Stimulated activated CD4-positive, alpha-beta T cell treated with anti-CD3 and anti-CD28 coated beads, Interleukin-1b, Interleukin-23, amount 100 ng/mL, for 48 hours (primary cell): ENCODE measurements at regions not wholly inside any gene's neighbourhood (a gene's known extent, or its start where the extent isn't known, plus 50 kb on each side); places are given as distances from the start of the nearest gene placed in this dataset.

ENCODE experiments used
- DNase-seq: peaks from one replicate; pipeline ENCODE4 v3.0.0-alpha.2; 2020

DNA sequence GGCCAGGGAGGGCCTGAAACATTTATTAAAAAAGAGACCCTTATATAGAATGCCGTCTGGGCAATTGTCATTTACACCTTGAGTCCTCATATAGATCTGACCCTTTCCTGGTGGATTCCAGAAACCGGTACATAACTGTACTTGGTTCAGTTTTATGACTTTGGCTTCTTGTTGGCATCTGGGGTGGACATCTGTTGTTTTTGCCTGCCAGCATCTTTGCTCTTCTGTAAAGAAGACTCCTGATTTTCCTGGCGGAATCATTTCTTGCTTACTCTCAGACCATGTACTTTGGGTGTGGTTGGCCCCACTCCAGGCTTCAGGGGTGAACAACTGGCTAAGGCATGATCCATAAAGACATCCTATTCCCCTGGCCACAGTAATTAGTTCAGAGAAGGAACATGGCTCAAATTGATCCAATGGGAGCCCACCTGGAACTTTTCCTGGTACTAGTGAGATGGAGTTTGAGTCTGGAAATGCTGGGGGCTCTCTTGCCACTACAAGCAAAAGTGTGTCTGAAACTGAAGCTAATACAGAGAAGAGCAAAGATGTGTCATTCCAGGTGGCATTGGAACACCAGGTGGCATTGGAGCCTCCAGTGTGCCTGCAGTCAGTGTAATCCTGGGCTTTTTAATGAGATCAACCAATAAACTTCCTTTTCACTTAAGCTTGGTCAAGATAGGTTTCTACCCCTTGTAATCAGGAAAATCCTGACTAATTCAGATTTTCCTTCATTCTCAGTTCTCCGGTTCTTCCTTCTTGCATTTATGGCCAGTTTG is 332.5 kb upstream of the CAMK1G start:
- DNase-seq: no peak

DNA sequence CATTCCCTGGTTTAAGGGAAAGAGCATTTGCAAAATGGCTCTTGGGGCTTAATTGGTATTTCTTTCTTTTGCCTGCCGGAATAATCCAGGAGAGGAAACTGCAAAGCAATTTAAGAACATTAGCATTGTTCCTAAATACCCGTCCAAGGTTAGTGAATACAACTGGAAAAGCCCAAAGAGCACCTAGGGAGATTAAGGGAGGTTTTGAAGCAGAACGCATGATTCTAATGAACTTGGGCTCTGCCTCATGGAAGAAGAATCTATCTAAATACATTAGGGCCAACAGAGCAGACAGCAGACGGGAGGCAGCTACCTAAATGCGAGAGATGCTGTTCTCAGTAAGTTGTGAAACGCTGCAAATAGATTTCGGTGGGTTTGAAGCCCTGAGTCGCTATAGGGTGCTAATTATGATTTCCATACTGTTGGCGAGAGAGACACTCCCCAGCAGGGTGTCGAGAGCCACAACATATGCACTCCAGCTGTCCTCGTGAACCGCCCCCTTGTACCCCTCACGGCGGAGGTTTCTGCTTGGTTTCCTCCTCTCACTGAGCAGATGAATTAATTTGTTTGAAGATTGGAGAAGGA is 326.7 kb upstream of the CAMK1G start:
- DNase-seq: no peak

DNA sequence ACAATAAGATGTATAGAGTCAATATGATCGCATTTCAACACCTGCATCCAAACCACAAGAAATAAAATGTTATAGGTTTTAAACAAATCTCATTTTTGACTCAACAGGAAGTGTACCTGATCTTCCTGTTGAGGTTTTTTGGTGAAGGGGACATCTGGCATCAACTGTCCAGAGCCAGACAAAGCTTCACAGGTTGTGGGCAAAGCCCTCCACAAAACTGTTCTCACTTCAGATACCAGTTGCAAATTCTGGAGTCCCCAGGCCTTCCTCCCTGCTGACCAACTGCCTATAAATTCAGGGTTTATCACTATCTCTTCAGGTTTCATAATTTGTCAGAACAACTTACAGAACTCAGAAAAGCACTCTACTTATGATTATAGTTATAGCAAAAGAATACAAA is 326.1 kb upstream of the CAMK1G start:
- DNase-seq: no peak

DNA sequence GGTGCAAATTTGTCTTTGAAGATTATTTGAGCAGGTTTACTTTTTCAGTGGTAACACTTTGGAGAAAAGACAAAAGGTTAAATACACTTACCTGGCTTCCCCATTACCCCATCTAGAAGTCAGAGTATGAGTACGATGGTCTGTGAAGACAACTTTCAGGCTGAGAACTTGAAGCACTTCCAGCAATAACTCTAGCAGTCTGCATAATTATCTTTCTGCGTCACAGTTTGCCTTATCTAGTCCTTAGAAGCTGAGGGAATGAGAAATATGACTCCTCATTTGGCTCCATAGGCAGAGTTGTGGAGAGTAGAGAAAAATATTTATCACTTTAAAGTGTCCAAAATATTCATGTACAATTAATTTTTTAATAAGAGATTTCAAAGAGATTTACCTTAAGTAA is 323.4 kb upstream of the CAMK1G start:
- DNase-seq: no peak

DNA sequence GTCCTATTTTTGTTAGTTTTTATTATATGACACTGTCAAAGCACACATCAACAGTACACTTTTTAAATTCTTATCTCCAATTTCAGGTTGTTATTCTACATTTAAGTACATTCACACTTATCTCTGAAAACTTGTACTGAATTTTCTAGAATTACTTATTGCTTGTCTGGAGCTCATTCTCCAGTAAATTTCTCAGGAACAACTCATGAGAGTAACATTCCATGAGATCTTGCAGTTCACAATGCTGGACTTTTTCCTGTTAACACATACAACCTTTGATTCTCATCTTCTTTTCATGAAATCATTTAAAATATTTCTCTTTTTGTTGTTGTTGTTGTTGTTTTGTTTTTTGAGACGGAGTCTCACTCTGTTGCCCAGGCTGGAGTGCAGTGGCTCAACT is 320.9 kb upstream of the CAMK1G start:
- no peak for DNase-seq

DNA sequence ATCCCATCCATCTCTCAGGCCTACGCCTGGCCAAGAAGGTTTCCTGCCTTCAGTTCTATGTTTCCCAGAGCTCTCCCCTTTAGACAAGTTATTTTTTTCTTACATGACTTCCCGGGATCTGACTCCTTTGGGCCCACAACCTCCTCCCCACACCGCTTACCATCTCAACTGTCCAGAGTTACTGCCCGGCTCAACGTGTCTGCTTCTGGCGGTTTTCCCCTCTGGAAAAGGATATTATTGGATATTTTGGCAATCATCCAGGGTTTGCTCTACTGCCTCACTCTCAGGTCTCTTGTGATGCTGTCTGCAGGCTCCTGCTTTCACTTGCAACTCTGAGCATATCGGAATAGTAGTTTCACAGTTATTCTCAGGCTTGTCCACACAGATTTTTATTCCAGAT is 318.2 kb upstream of the CAMK1G start:
- no peak for DNase-seq

DNA sequence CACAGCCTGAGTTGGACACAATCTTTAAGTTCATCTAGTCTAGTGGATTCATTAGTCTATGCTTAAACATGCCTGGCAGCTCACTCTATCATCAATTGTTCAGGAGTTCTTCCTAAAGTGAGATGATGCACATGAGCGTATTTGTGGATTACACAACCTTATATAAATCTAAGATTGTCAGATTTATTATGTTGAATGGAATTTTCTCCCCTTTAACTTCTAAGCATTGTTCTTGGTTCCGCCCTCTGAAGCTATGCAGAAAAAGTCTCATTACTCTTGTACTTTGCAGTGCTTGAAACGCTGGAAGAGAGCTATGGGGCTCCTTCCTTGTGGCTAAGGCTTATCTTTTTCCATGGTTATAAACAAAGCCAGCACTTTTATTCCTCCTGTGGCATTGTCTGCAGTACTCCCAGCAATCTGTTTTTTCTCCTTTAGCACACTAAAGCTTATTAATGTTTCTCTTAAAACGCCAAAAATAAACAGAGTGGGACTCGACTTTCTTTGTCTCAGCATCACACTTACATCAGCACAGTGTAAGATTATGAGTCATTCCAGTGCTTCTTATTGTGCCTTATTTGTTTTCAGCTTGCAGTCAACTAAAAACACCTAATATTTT is 316.8 kb upstream of the CAMK1G start:
- no peak for DNase-seq

DNA sequence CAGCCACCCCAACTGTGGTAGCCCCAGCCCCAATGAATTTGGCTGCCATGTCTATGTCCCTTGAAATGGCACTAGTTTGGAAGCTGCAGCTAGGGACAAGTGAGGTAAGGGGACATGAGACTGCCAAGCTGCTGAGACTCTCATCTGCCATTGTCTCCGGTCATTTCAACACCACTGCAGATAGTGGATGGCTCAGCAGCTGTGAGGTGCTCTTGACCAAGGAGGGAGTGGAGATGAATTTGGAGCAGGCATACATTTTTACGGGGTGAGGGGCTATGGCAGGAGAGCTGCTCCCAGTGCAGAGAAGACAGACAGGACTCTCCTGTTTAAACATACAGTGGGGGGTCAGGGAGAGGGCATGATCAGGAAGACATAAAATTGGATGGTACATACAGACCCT is 315.5 kb upstream of the CAMK1G start:
- no peak for DNase-seq

DNA sequence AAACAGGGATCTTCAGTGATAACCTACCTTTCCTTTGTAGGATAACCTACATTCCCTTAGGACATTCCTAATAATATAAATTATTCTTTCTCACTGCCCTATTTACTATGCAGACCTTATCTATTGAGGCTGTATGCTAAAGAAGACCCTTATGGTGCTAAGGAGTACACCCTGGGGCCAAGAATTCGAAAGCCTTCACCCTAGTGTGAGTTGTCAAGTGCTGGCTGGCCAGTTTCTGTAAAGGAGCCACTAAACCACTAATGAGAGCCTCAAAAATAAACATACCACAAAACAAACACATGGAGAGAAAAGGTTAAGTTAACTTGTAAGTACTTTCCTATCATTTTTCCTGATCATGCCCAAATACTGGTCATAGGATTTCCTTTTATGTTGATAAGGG is 315.0 kb upstream of the CAMK1G start:
- no peak for DNase-seq

DNA sequence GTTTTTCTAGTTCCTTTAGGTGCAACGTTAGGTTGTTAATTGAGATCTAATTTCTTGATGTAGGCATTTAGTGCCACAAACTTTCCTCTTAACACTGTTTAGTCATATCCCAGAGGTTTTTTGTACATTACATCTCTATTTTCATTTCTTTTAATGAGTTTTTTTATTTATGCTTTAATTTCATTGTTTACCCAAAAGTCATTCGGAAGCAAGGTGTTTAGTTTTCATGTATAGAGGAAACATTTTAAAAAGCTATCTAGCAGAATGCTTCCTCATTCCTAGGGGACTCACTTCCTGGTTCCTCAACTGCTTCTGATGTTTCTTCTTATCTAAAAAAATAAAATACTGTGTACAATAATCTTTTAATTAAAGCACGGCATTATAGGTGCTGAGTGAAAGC is 307.2 kb upstream of the CAMK1G start:
- DNase-seq: no peak

DNA sequence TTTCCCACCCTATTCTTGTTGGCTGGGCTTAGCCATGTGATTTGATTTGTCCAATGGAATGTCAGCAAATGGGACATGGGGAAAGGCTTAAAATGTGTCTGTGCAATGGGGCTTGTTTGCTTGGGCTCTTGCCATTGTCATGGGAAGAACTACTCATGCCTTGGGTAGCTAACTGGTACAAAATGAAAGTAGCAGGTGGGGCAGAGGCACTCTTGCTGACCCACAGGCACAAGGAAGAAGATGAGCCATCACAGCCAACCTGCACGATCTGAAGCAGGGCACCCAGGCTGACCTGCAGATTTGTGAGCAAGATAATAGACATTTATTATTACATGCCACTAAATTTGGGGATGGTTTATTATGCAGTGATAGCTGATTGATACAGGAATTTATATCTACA is 305.9 kb upstream of the CAMK1G start:
- no peak for DNase-seq

DNA sequence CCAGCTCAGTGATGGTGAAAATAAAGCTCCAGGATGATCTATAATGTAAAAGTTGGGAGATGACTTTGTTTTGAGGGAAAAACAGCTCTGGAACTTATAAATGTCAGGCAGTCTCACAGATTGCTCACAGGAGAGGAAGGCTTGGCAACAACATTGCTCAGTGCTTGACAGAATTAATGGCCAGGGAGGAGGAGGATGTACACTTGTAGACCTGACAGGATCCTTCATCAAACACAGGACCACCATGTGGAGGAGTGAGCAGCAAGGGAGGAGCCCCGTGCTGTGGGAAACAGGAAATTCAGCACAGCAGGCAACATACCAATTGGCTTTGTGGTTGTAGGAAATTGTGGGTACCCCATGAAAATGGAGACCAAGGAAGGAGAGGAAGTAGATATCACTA is 291.8 kb upstream of the CAMK1G start:
- DNase-seq: no peak

DNA sequence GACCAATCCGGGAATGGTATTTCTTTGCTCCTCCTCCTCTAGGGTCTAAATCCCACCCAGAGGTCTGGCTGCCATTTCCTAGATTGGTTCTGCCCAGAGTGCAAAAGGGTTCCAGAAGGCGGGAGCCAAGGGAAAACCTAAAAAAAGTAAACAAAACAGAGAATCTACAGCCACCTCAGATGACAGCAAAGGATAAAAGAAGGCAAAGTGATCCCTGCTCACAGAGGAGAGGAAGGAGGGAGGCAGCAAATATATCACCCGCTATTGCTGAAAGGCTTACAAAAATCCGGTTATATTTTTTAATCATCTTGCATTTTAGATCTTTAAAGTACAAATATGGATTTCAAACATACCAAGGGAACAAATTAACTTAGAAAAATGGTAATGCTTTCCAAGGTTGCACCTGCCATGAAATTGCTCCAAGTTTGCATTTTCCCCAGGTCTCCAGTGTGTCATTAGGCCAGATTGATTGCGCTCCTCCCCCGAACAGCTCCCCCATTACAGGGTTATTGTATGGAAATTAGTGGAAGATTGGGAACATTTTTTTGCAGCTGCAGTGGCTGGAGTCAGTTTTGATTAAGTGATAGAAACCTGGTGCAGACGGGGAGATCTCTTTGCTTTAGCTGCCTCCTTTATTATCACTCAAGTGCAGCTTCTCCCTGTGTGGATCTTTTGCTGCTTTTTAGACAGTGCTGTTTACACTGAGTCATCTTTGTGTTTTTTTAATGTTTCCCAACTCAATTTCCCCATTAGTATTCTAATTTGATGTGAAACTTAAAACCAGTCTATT is 280.5 kb upstream of the CAMK1G start:
- no peak for DNase-seq

DNA sequence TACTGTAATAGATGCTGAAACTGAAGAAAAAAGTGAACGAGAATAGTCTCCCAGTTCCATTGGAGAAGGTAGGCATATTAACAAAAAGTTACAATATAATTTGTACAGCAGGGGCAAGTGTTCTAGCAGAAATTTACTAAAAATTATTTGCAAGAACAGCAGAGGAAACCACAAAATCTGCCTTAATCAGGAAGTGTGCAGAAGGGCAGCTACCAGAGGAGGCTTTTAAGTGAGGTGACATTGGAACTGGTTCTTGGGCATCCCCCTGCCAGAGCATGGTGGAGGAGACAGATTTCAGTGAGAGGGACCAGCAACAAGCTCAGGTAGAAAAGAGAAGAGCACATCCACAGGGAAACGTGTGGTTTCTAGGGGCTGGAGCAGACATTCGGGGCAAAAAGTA is 279.3 kb upstream of the CAMK1G start:
- DNase-seq: no peak

DNA sequence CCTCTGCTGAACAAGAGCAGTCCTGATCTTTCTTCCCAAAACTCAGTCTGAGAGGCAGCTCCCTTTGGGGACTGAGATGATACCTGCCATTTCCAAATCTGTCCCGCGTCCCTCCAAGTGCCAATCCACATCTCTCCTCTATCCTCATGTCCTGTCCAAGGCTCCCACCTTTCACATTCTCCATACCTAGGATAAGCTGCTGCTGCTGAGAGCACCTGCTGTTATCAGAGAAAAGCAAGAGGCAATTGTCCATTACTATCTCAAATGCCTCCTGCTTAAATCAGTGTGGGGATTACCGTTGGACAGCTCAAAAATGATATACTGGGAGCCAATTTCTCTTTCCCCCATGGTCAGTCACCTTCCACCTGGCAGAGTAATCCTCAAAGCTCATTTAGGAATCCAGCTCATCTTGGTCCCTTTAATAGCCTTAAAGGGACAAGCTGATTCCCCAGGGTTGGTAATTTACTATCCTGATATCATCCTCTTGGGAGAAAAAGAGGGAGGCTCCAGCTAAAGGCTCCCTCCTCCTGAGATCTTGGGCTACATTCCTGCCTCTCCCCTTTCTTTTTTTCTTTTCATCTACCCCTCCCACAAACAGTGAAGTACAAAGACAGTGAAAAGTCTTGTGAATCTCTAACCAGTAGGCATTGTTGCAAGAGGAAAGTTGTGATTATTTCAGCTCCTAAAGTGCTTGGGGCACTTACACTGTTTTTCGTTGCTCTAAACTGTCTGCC is 278.1 kb upstream of the CAMK1G start:
- DNase-seq: no peak

DNA sequence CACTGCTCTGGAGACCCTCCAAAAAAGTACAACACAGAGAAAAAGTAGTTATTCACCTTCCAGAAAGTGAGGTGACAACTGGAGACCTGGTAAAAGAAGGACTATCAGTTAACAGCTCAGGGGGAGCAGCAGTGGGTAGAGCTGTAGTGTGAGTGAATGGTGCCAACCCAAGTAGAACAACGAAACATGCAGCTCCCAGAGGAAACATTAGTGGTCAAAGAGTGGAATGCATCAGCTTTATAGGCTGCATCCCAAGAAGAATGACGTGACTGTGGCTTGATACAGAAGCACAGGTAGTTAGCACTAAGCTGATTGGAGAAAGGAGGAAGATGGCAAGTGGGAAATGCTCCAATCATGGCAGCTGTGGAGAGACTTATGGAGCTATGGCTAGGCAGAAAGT is 275.7 kb upstream of the CAMK1G start:
- no peak for DNase-seq

DNA sequence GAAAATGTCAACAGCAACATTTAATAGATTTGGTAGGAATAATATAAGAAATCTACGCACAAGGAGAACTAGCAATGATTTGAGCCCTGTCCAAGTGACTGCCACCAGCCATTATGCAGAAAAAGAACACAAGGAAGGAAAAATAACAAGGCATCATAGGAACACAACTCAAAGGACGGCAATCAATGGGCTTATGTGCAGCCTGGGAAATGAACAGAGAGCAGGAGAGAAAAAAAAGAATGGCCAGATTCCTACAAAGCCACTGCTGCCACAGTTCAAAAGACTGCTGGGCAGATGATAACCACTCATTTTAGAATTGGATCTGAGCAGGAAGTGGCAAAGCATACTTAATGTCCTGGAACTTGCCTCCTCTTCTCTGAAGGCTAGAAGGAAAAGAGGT is 274.3 kb upstream of the CAMK1G start:
- no peak for DNase-seq

DNA sequence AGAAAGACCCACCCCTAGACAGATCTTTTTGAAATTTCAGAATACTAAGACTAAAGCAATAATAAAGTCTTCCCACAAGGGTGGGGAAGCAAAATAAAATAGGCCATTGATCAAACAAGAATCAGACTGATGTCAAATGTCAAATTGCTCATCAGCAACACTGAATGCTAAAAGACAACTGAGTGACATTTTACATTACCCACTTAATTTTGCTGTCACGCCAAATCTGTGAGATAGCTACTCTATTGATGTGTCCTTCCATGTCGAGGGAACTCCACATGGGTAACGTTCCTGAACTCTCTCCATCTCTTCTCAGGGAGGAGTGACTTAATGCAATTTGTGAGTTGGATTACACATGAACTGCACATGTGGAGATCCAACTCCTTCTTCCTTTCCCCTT is 271.7 kb upstream of the CAMK1G start:
- DNase-seq: no peak

DNA sequence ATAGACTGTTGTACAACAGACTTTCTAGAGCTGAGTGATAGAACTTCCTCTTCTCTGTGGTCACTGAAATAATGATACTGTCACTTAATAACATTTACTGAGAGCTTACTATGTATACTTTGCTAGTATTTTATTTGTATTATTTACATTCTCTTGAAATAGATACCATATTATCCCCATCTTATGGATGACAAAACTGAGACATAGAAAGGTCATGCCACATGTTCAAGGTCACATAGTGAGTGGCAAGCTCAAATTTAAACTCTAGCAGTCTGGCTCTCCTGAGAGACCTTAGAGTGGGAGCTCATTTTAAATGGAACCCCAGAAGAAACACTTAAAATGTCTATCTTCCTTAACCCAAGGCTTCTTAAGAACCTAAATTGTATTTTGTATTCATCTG is 266.6 kb upstream of the CAMK1G start:
- DNase-seq: no peak

DNA sequence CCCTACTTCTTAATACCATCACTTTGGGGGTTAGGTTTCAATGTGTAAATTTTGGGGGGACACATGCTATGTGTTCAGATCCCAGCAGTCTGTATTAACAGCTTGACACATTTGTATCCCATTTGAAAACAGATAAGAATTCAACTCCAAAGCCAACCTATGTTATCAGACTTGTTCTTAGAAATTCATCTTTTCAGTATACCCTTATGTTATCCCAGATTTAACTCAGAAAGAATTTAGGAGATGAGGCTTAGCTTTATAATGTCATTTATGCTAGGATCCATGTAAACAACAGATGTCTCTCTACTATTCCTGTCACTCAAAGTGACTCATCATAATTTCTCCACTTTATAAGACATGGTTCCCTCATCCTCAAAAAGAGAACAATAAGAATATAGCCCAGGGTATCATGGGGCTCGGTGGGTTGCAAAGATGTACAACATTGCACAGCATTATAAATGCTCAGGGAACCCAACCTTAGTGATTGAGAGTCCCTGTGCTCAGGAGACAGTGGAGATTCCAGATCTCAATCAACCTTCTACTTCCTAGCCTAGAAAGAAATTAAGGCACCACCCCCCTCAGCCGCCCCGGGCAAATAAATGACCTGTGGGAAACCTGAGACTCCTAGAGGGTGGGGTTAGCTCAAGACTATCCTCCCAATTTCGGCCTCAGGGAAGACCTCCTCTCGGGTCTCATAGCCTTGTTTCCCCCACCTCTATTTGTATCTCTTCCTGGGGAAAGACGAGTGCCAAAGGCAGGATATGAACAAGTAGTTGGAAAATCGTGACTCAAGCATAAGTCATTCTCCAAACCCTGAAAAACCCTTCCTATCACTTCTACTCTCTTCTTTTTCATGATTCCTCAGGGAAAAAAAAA is 265.1 kb upstream of the CAMK1G start:
- DNase-seq: no peak

DNA sequence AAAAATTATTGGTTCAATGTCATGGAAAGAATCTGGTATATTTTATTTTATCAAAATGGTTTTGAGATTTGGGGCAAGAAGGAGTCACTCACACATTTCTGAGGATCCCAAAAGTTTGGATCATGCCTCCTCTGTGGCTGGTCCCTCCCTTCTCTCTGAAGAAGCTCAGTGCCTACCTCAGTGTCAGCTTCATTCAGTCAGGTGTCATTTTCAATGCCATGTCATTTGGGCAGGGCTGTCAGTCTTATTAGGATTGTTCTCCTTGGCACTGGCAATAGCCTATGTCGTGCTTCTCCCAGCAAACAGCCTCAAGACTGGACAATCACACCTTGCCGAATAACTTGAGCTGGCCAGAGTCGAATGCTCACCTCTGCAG is 264.5 kb upstream of the CAMK1G start:
- no peak for DNase-seq

DNA sequence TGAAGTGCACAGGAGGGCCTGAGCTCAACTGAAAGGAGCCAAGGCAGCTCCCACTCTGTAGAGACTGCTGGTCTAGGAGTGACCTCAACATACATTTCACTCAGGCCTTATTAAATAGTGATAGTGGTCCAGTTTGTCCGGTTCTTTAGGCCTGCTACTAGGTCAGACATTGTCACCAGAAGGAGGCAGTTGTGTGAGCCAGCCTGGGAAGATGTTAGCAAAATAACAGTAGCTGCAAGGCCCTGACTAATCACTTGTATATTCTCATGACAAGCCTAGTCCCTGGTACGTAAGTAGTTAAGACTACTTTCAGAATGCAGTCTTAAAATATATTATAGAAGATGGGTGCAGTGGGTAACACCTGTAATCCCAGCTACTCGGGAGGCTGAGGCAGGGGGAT is 264.0 kb upstream of the CAMK1G start:
- DNase-seq: no peak
